ENCODE measurements at regions not wholly inside any gene's neighbourhood (a gene's known extent, or its start where the extent isn't known, plus 50 kb on each side); places are given as distances from the start of the nearest gene placed in this dataset.

DNA sequence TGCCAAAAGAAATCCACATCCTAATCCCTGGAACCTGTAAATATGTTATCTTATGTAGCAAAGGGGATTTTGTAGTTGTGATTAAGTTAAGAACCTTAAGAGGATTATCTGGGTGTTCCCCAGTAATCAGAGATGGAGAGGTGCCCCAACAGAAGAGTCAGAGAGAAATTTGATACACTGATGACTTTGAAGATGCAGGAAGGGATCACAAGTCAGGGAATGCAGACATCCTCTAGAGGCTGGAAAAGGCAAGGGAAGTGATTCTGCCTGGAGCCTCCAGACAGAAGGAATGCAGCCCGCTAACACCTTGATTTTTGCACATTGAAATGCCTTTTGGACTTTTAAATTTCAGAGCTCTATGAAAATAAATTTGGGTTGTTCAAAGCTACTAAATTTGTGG is 531.7 kb downstream of the DNAJB9 start (continued):
- TF ChIP-seq, protein P1, sequence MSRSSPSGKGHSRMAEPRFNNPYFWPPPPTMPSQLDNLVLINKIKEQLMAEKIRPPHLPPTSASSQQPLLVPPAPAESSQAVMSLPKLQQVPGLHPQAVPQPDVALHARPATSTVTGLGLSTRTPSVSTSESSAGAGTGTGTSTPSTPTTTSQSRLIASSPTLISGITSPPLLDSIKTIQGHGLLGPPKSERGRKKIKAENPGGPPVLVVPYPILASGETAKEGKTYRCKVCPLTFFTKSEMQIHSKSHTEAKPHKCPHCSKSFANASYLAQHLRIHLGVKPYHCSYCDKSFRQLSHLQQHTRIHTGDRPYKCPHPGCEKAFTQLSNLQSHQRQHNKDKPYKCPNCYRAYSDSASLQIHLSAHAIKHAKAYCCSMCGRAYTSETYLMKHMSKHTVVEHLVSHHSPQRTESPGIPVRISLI (tag by site-specific recombination; IDR thresholded peaks at IDR 0.05) = no peak
- TF ChIP-seq ZEB2 (tag by site-specific recombination; IDR thresholded peaks at IDR 0.05) (no peak), ZNF324 (tag by site-specific recombination; IDR thresholded peaks at IDR 0.05) (no peak), WT1 (tag by site-specific recombination; IDR thresholded peaks at IDR 0.05) (no peak), ZFP41 (tag by site-specific recombination; IDR thresholded peaks at IDR 0.05; ENCODE audit: borderline replicate concordance) (no peak), ZBTB17 (tag by site-specific recombination; IDR thresholded peaks at IDR 0.05) (no peak), BCL11B (tag by site-specific recombination; IDR thresholded peaks at IDR 0.05; ENCODE audit: low read depth) (no peak), ZNF610 (tag by site-specific recombination; IDR thresholded peaks at IDR 0.05; ENCODE audit: borderline replicate concordance) (no peak)
- TF ChIP-seq, protein P2, sequence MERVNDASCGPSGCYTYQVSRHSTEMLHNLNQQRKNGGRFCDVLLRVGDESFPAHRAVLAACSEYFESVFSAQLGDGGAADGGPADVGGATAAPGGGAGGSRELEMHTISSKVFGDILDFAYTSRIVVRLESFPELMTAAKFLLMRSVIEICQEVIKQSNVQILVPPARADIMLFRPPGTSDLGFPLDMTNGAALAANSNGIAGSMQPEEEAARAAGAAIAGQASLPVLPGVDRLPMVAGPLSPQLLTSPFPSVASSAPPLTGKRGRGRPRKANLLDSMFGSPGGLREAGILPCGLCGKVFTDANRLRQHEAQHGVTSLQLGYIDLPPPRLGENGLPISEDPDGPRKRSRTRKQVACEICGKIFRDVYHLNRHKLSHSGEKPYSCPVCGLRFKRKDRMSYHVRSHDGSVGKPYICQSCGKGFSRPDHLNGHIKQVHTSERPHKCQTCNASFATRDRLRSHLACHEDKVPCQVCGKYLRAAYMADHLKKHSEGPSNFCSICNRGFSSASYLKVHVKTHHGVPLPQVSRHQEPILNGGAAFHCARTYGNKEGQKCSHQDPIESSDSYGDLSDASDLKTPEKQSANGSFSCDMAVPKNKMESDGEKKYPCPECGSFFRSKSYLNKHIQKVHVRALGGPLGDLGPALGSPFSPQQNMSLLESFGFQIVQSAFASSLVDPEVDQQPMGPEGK (tag by site-specific recombination; IDR thresholded peaks at IDR 0.05) = no peak
- TF ChIP-seq, protein P3, sequence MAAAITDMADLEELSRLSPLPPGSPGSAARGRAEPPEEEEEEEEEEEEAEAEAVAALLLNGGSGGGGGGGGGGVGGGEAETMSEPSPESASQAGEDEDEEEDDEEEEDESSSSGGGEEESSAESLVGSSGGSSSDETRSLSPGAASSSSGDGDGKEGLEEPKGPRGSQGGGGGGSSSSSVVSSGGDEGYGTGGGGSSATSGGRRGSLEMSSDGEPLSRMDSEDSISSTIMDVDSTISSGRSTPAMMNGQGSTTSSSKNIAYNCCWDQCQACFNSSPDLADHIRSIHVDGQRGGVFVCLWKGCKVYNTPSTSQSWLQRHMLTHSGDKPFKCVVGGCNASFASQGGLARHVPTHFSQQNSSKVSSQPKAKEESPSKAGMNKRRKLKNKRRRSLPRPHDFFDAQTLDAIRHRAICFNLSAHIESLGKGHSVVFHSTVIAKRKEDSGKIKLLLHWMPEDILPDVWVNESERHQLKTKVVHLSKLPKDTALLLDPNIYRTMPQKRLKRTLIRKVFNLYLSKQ (tag by site-specific recombination; IDR thresholded peaks at IDR 0.05; ENCODE audit: borderline replicate concordance) = no peak

DNA sequence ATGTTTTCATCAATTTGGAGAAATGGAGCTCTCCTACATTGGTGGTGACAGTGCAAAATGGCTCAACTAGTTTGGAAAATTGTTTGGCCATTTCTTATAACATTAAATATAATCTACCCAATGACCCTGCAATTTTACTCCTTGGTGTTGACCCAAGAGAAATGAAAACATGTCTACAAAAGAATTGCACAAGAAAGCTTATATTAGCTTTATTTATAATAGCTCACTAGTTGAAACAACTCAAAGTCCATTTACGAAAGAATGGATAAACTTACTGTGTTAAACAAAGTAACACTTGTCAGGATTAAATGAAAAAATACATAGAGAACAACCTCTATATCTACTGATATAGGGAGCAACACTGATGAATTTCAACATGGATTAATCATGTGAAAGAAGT is 539.9 kb downstream of the DNAJB9 start:
- Histone ChIP-seq H3K9me3 (ENCODE audit: control insufficient read depth, insufficient read depth, low read depth, low read length) (no peaks in the 10 kb centered on the region), H3K4me1 (ENCODE audit: control insufficient read depth, insufficient read depth, low read length) (no peaks in the 10 kb centered on the region), H3K27ac (ENCODE audit: extremely low read depth, low read depth, low read length) (no peak overlapping the region), H3K4me3 (ENCODE audit: low read depth, low read length) (no peak overlapping the region), H3K36me3 (ENCODE audit: control insufficient read depth in 2 of 2, insufficient read depth in 1 of 2, low read length in 2 of 2) (no peaks in the 10 kb centered on the region)
- ChIA-PET CTCF (no interaction called here), POLR2A (no interaction called here)
- TF ChIP-seq, protein P4, sequence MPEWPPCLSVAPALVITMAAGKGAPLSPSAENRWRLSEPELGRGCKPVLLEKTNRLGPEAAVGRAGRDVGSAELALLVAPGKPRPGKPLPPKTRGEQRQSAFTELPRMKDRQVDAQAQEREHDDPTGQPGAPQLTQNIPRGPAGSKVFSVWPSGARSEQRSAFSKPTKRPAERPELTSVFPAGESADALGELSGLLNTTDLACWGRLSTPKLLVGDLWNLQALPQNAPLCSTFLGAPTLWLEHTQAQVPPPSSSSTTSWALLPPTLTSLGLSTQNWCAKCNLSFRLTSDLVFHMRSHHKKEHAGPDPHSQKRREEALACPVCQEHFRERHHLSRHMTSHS (tag by site-specific recombination; IDR thresholded peaks at IDR 0.05) = no peak
- TF ChIP-seq ZNF10 (tag by site-specific recombination; IDR thresholded peaks at IDR 0.05) (no peak), ZNF548 (tag by site-specific recombination; IDR thresholded peaks at IDR 0.05) (no peak), ZSCAN16 (tag by site-specific recombination; IDR thresholded peaks at IDR 0.05) (no peak), ZNF830 (tag by site-specific recombination; IDR thresholded peaks at IDR 0.05; ENCODE audit: low read depth) (no peak), ZNF843 (tag by site-specific recombination; IDR thresholded peaks at IDR 0.05) (no peak), ZNF549 (tag by site-specific recombination; IDR thresholded peaks at IDR 0.05) (no peak), ZNF266 (tag by site-specific recombination; IDR thresholded peaks at IDR 0.05; ENCODE audit: low read depth) (no peak), ZNF174 (tag by site-specific recombination; IDR thresholded peaks at IDR 0.05) (no peak), ZNF776 (tag by site-specific recombination; IDR thresholded peaks at IDR 0.05; ENCODE audit: borderline replicate concordance) (no peak), ZNF791 (tag by site-specific recombination; IDR thresholded peaks at IDR 0.05) (no peak), ZNF292 (tag by site-specific recombination; IDR thresholded peaks at IDR 0.05; ENCODE audit: borderline replicate concordance, low read depth) (no peak), IKZF3 (tag by site-specific recombination; IDR thresholded peaks at IDR 0.05) (no peak), ZNF324 (tag by site-specific recombination; IDR thresholded peaks at IDR 0.05) (no peak)
- TF ChIP-seq, protein P5, sequence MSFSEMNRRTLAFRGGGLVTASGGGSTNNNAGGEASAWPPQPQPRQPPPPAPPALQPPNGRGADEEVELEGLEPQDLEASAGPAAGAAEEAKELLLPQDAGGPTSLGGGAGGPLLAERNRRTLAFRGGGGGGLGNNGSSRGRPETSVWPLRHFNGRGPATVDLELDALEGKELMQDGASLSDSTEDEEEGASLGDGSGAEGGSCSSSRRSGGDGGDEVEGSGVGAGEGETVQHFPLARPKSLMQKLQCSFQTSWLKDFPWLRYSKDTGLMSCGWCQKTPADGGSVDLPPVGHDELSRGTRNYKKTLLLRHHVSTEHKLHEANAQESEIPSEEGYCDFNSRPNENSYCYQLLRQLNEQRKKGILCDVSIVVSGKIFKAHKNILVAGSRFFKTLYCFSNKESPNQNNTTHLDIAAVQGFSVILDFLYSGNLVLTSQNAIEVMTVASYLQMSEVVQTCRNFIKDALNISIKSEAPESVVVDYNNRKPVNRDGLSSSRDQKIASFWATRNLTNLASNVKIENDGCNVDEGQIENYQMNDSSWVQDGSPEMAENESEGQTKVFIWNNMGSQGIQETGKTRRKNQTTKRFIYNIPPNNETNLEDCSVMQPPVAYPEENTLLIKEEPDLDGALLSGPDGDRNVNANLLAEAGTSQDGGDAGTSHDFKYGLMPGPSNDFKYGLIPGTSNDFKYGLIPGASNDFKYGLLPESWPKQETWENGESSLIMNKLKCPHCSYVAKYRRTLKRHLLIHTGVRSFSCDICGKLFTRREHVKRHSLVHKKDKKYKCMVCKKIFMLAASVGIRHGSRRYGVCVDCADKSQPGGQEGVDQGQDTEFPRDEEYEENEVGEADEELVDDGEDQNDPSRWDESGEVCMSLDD (tag by site-specific recombination; IDR thresholded peaks at IDR 0.05) = no peak
- TF ChIP-seq, protein P6, sequence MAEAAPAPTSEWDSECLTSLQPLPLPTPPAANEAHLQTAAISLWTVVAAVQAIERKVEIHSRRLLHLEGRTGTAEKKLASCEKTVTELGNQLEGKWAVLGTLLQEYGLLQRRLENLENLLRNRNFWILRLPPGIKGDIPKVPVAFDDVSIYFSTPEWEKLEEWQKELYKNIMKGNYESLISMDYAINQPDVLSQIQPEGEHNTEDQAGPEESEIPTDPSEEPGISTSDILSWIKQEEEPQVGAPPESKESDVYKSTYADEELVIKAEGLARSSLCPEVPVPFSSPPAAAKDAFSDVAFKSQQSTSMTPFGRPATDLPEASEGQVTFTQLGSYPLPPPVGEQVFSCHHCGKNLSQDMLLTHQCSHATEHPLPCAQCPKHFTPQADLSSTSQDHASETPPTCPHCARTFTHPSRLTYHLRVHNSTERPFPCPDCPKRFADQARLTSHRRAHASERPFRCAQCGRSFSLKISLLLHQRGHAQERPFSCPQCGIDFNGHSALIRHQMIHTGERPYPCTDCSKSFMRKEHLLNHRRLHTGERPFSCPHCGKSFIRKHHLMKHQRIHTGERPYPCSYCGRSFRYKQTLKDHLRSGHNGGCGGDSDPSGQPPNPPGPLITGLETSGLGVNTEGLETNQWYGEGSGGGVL (tag by site-specific recombination; IDR thresholded peaks at IDR 0.05) = no peak
